B cell (primary cell): ENCODE measurements at regions not wholly inside any gene's neighbourhood (a gene's known extent, or its start where the extent isn't known, plus 50 kb on each side); places are given as distances from the start of the nearest gene placed in this dataset.

Experiments used
- ATAC-seq: fragments of 200-7000 bp; cut with Tn5 transposase; one replicate; pipeline ENCODE4 v1.10.0; 2021; ENCODE audit warnings: low read depth, mild to moderate bottlenecking, moderate number of reproducible peaks, moderate library complexity
- CTCF ChIA-PET: fragments of 350-600 bp; sonication (Branson Sonifier 250); formaldehyde crosslinking; loops from one replicate; lab custom pipeline; 2021; ENCODE audit warnings: antibody characterized with exemption, inconsistent platforms; lab: Charles Lee
- POLR2A ChIA-PET: fragments of 350-600 bp; sonication (Branson Sonifier 250); formaldehyde crosslinking; loops from one replicate; lab custom pipeline; 2021; ENCODE audit warnings: antibody characterized with exemption; lab: Charles Lee
- DNase-seq: peaks from one replicate; pipeline ENCODE4 v3.0.0; 2013
- H2AFZ ChIP-seq: 2 replicates; pipeline ENCODE4 v1.6.1; 2012; ENCODE audit warnings: mild to moderate bottlenecking, low read depth, low read length; ENCODE audit not compliant: insufficient read depth, poor library complexity, severe bottlenecking
- H3K27ac ChIP-seq, 2 donors: 1 replicate in 1 of 2; 2 replicates in 1 of 2; pipeline ENCODE4 v1.5.1; 2012 to 2013; ENCODE audit warnings: low read length in 2 of 2, mild to moderate bottlenecking in 2 of 2, moderate library complexity in 1 of 2
- H3K27me3 ChIP-seq, 4 experiments: fragments of 200-600 bp in 1 of 4; sonication (generic) in 1 of 4; replicated peaks in 1 of 4; 1 replicate in 2 of 4; 2 replicates in 2 of 4; pipeline versions ENCODE4 v1.6.1 to v1.7.0; 2013 to 2016; ENCODE audit warnings: low read length in 3 of 4, mild to moderate bottlenecking in 2 of 4, mixed read lengths in 1 of 4, moderate library complexity in 1 of 4; ENCODE audit not compliant: insufficient read depth in 4 of 4, control insufficient read depth in 3 of 4; ENCODE audit errors: control extremely low read depth in 1 of 4
- H3K36me3 ChIP-seq, 2 experiments: replicated peaks in 1 of 2; 1 replicate in 1 of 2; 2 replicates in 1 of 2; pipeline versions ENCODE4 v1.6.1 to v1.7.1; 2013; ENCODE audit warnings: low read length in 1 of 2; ENCODE audit not compliant: insufficient read depth in 2 of 2, control insufficient read depth in 1 of 2; ENCODE audit errors: control extremely low read depth in 1 of 2, extremely low read depth in 1 of 2
- H3K4me1 ChIP-seq, 2 donors: fragments of 200-600 bp in 1 of 2; sonication (generic) in 1 of 2; 1 replicate in 1 of 2; 2 replicates in 1 of 2; pipeline versions ENCODE4 v1.5.1 to v1.6.1; 2013 to 2017; ENCODE audit warnings: low read length in 2 of 2; ENCODE audit not compliant: control insufficient read depth in 2 of 2, insufficient read depth in 2 of 2
- H3K4me2 ChIP-seq: replicated peaks from 2 replicates; pipeline ENCODE3; 2012; ENCODE audit warnings: mild to moderate bottlenecking, low read depth, low read length; ENCODE audit not compliant: poor library complexity, severe bottlenecking
- H3K4me3 ChIP-seq, 5 experiments: fragments of 200-600 bp in 1 of 5; sonication (generic) in 1 of 5; 1 replicate in 3 of 5; 2 replicates in 2 of 5; pipeline versions ENCODE4 v1.5.1 to v1.7.0; 2011 to 2016; ENCODE audit warnings: low read length in 4 of 5, mild to moderate bottlenecking in 4 of 5, low read depth in 2 of 5, control low read depth in 1 of 5, moderate library complexity in 1 of 5; ENCODE audit not compliant: insufficient read depth in 1 of 5; ENCODE audit errors: control extremely low read depth in 1 of 5, extremely low read depth in 1 of 5
- H3K79me2 ChIP-seq: fragments of 200-600 bp; sonication (generic); one replicate; pipeline ENCODE4 v1.6.0; 2016; ENCODE audit warnings: low read length; ENCODE audit not compliant: control insufficient read depth, insufficient read depth
- H3K9ac ChIP-seq: fragments of 200-600 bp; sonication (generic); 2 replicates; pipeline ENCODE4 v1.6.1; 2017; ENCODE audit warnings: mild to moderate bottlenecking, low read length, moderate library complexity
- H3K9me3 ChIP-seq, 3 donors: one replicate each; pipeline versions ENCODE4 v1.6.1 to v1.7.1; 2013; ENCODE audit warnings: low read length in 2 of 3; ENCODE audit not compliant: control insufficient read depth in 2 of 3, insufficient read depth in 1 of 3; ENCODE audit errors: control extremely low read depth in 1 of 3
- H4K20me1 ChIP-seq: 2 replicates; pipeline ENCODE4 v1.6.0; 2012; ENCODE audit warnings: mild to moderate bottlenecking, low read length; ENCODE audit not compliant: insufficient read depth, control insufficient read depth, poor library complexity, severe bottlenecking
- H3K27ac Mint-ChIP-seq: one replicate; pipeline ENCODE4 v1.8.0; 2021; ENCODE audit warnings: mixed read lengths
- H3K27me3 Mint-ChIP-seq: one replicate; pipeline ENCODE4 v1.8.0; 2021; ENCODE audit warnings: mixed read lengths
- H3K4me1 Mint-ChIP-seq: one replicate; pipeline ENCODE4 v1.8.0; 2021; ENCODE audit warnings: mixed read lengths
- H3K4me3 Mint-ChIP-seq: one replicate; pipeline ENCODE4 v1.8.0; 2021; ENCODE audit warnings: mixed read lengths
- H3K9me3 Mint-ChIP-seq: one replicate; pipeline ENCODE4 v1.8.0; 2022; ENCODE audit warnings: mixed read lengths; ENCODE audit not compliant: insufficient read depth
- EZH2 ChIP-seq: IDR thresholded peaks from 2 replicates; pipeline ENCODE4 v1.6.1; 2012; ENCODE audit warnings: borderline replicate concordance, low read depth, mild to moderate bottlenecking, moderate library complexity, low read length; ENCODE audit not compliant: insufficient read depth, poor library complexity, severe bottlenecking
- WGBS: methylation state at CpG from one replicate; pipeline ENCODE4 v1.1.5; 2013; ENCODE audit warnings: missing lambda C conversion rate; ENCODE audit not compliant: insufficient coverage; 5-methylcytosine and 5-hydroxymethylcytosine counted together
- intact Hi-C: fragments of 100-400 bp; cut with micrococcal nuclease; formaldehyde crosslinking; loops from one replicate; pipeline ENCODE4 v1.10.0; 2022
- TF ChIP-seq, protein P1 (sequence below): fragments of 200-600 bp; IDR thresholded peaks from one replicate; pipeline ENCODE4 v1.8.0; 2022; ENCODE audit warnings: antibody characterized with exemption, mild to moderate bottlenecking

DNA sequence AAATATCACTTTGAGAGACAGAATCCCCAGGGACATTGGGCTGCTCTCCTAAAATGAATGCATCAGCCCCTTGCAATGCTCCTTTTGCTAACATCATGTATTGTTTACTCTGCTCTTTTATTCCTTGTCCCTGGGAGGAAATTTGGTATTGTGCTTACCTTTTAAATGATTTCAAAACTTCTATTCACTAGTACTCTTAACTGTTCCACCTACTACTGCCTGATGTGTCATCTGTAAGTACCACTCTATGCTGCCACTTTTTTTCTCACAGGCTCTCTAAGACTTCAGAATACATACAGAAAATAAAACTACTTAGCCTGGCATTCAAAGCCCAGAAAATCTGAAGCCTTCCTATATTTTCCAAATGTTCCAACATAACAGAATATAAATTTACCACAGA is 667.2 kb downstream of the BRINP1 start:
- Histone ChIP-seq H3K9ac (no peak overlapping the region), H3K4me2 (no peak overlapping the region), H3K9me3 (peaks cover 0 to 3% (median 0%) of the 10 kb centered on the region in 3 donors), H3K4me3 (no peak overlapping the region), H4K20me1 (no peaks in the 10 kb centered on the region), H3K79me2 (no peaks in the 10 kb centered on the region), H3K27me3 (no peaks in the 10 kb centered on the region), H3K36me3 (no peaks in the 10 kb centered on the region), H3K27ac (no peak overlapping the region), H3K4me1 (no peaks in the 10 kb centered on the region), H2AFZ (no peak overlapping the region)
- CTCF ChIA-PET = no interaction called here
- DNase-seq = no peak
- no peak for ATAC-seq
- TF ChIP-seq, protein P1, sequence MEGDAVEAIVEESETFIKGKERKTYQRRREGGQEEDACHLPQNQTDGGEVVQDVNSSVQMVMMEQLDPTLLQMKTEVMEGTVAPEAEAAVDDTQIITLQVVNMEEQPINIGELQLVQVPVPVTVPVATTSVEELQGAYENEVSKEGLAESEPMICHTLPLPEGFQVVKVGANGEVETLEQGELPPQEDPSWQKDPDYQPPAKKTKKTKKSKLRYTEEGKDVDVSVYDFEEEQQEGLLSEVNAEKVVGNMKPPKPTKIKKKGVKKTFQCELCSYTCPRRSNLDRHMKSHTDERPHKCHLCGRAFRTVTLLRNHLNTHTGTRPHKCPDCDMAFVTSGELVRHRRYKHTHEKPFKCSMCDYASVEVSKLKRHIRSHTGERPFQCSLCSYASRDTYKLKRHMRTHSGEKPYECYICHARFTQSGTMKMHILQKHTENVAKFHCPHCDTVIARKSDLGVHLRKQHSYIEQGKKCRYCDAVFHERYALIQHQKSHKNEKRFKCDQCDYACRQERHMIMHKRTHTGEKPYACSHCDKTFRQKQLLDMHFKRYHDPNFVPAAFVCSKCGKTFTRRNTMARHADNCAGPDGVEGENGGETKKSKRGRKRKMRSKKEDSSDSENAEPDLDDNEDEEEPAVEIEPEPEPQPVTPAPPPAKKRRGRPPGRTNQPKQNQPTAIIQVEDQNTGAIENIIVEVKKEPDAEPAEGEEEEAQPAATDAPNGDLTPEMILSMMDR = no peak
- TF ChIP-seq EZH2 = no peak
- intact Hi-C loops = no loop called here
- Mint-ChIP-seq H3K4me3 (no peak overlapping the region), H3K27me3 (no peaks in the 10 kb centered on the region), H3K27ac (no peak overlapping the region), H3K4me1 (no peaks in the 10 kb centered on the region), H3K9me3 (no peaks in the 10 kb centered on the region)
- POLR2A ChIA-PET = no interaction called here

DNA sequence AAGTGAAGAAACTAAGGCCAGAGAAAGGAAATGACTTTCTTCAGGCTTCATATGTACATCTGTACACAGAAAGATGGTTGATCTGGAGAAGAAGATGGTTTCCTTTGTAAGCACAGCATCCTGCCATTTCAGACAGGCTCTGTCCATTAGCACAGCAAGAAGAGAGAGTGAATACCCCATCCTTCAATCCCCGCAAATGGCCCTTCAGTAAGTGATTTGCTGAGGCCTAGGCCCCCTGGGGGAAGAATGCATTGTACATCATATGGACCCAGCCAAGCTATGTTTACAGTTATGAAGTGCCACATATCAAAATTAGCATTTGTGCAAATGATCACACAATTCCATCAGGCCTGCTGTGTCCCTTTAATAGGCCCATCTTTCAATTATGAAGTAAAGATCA is 657.4 kb downstream of the BRINP1 start:
- no CpG with 5 or more reads among the region's 1 CpG for whole genome bisulfite sequencing
- ChIA-PET CTCF (no interaction called here), POLR2A (no interaction called here)
- H3K4me3 Mint-ChIP-seq = no peak overlapping the region
- H3K36me3 ChIP-seq = no peaks in the 10 kb centered on the region
- H3K4me2 ChIP-seq = no peak overlapping the region
- H3K27me3 Mint-ChIP-seq = no peaks in the 10 kb centered on the region
- H3K4me3 ChIP-seq = no peak overlapping the region
- ATAC-seq (no peak), DNase-seq (no peak)
- H3K9me3 ChIP-seq = no peaks in the 10 kb centered on the region
- no peak overlapping the region for H3K27ac Mint-ChIP-seq
- no peaks in the 10 kb centered on the region for H3K79me2 ChIP-seq
- H3K27ac ChIP-seq = no peak overlapping the region
- no peaks in the 10 kb centered on the region for H3K4me1 Mint-ChIP-seq
- TF ChIP-seq, protein P1 = no peak
- no peak for TF ChIP-seq EZH2
- H3K9ac ChIP-seq = no peak overlapping the region
- no peaks in the 10 kb centered on the region for H3K4me1 ChIP-seq
- no peaks in the 10 kb centered on the region for H4K20me1 ChIP-seq
- intact Hi-C loops = no loop called here
- H2AFZ ChIP-seq = no peak overlapping the region
- no peaks in the 10 kb centered on the region for H3K9me3 Mint-ChIP-seq
- H3K27me3 ChIP-seq = no peaks in the 10 kb centered on the region
